PC-9 (cell line): ENCODE measurements at regions not wholly inside any gene's neighbourhood (a gene's known extent, or its start where the extent isn't known, plus 50 kb on each side); places are given as distances from the start of the nearest gene placed in this dataset.

Experiments used
- BruUV-seq: library from RNA; stranded (reverse); fragments of 400-500 nt; replicated peaks from 2 replicates; lab custom pipeline; 2021; lab: Mats Ljungman, UMichigan
- CTCF ChIA-PET: fragments of 300-600 bp; sonication (Branson Sonifier 250); formaldehyde crosslinking; loops from one replicate; lab custom pipeline; 2022; ENCODE audit warnings: antibody characterized with exemption; lab: Charles Lee
- POLR2A ChIA-PET: fragments of 300-600 bp; sonication (Branson Sonifier 250); formaldehyde crosslinking; loops from one replicate; lab custom pipeline; 2022; ENCODE audit warnings: antibody characterized with exemption; ENCODE audit not compliant: unreplicated experiment; lab: Charles Lee
- DNase-seq, 2 experiments: peaks; one replicate each; pipeline versions ENCODE4 v3.0.0 to v3.0.0-alpha.2; 2015 to 2022; ENCODE audit warnings: mixed read lengths in 1 of 2
- H2AFZ ChIP-seq: fragments of 200-600 bp; sonication (generic); 2 replicates; pipeline ENCODE4 v1.8.1; 2017; ENCODE audit warnings: antibody characterized with exemption
- H3F3A ChIP-seq: fragments of 200-600 bp; sonication (generic); 2 replicates; pipeline ENCODE4 v1.8.1; 2017; ENCODE audit warnings: antibody characterized with exemption, mild to moderate bottlenecking, low read depth; ENCODE audit not compliant: insufficient read depth
- H3K27ac ChIP-seq: fragments of 200-600 bp; sonication (generic); 2 replicates; pipeline ENCODE4 v1.6.1; 2016; ENCODE audit warnings: mixed run types
- H3K27me3 ChIP-seq: fragments of 200-600 bp; sonication (generic); 2 replicates; pipeline ENCODE4 v1.6.1; 2016; ENCODE audit warnings: low read depth, mixed run types; ENCODE audit not compliant: insufficient read depth
- H3K36me3 ChIP-seq: fragments of 200-600 bp; sonication (generic); 2 replicates; pipeline ENCODE4 v1.6.1; 2016; ENCODE audit warnings: low read depth, mixed run types
- H3K4me1 ChIP-seq: fragments of 200-600 bp; sonication (generic); replicated peaks from 2 replicates; pipeline ENCODE4 v1.6.1; 2016; ENCODE audit warnings: mixed run types; ENCODE audit not compliant: insufficient read depth
- H3K4me2 ChIP-seq: fragments of 200-600 bp; sonication (generic); 2 replicates; pipeline ENCODE4 v1.6.1; 2017; ENCODE audit warnings: mixed run types
- H3K4me3 ChIP-seq: fragments of 200-600 bp; sonication (generic); 2 replicates; pipeline ENCODE4 v1.6.1; 2016; ENCODE audit warnings: mixed run types
- H3K79me2 ChIP-seq: fragments of 200-600 bp; sonication (generic); 2 replicates; pipeline ENCODE4 v1.6.1; 2017; ENCODE audit warnings: low read depth, mixed run types
- H3K9me2 ChIP-seq: fragments of 200-600 bp; sonication (generic); 2 replicates; pipeline ENCODE4 v1.8.1; 2017; ENCODE audit warnings: mild to moderate bottlenecking; ENCODE audit not compliant: insufficient read depth
- H3K9me3 ChIP-seq: fragments of 200-600 bp; sonication (generic); 2 replicates; pipeline ENCODE4 v1.8.1; 2016; ENCODE audit warnings: low read depth; ENCODE audit not compliant: insufficient read depth
- H4K20me1 ChIP-seq: fragments of 200-600 bp; sonication (generic); 2 replicates; pipeline ENCODE4 v1.8.1; 2017; ENCODE audit not compliant: insufficient read depth
- CTCF ChIP-seq: fragments of 200-600 bp; sonication (generic); conservative IDR thresholded peaks from 2 replicates; pipeline ENCODE4 v1.6.1; 2017; ENCODE audit warnings: mixed run types, antibody characterized with exemption, mild to moderate bottlenecking, moderate library complexity
- EZH2 ChIP-seq: fragments of 200-600 bp; sonication (generic); IDR thresholded peaks from 2 replicates; pipeline ENCODE4 v1.8.0; 2017; ENCODE audit warnings: antibody characterized with exemption, low read depth
- intact Hi-C: fragments of 100-400 bp; cut with micrococcal nuclease; formaldehyde crosslinking; loops from one replicate; pipeline ENCODE4 v1.10.0; 2022; ENCODE audit not compliant: unreplicated experiment

GRCh38 chr6:145115638-145116037 lies 619.7 kb downstream of the EPM2A start:
- Histone ChIP-seq H3K4me1 (0 out of 2 replicates have a peak, but pooled peaks cover under 1% of the 10 kb centered on the region), H3K4me3 (no peak overlapping the region), H3K27me3 (no peaks in the 10 kb centered on the region), H3K9me3 (peaks cover 4% of the 10 kb centered on the region; the same call in 1 of the 2 replicates), H2AFZ (no peak overlapping the region), H3K79me2 (no peaks in the 10 kb centered on the region), H4K20me1 (no peaks in the 10 kb centered on the region), H3K4me2 (no peak overlapping the region), H3K9me2 (no peaks in the 10 kb centered on the region), H3F3A (no peaks in the 10 kb centered on the region), H3K27ac (no peak overlapping the region), H3K36me3 (no peaks in the 10 kb centered on the region)
- ChIA-PET POLR2A (no interaction called here), CTCF (no interaction called here)
- no peak for DNase-seq
- TF ChIP-seq CTCF (no peak), EZH2 (no peak)
- intact Hi-C loops = no loop called here
- BruUV-seq = no TSS peak

- no peak for TF ChIP-seq CTCF
- TF ChIP-seq EZH2 = no peak
- Histone ChIP-seq H3K79me2 (no peaks in the 10 kb centered on the region), H2AFZ (no peak overlapping the region), H3F3A (no peaks in the 10 kb centered on the region), H3K36me3 (no peaks in the 10 kb centered on the region), H3K9me3 (peaks cover 4% of the 10 kb centered on the region; the same call in 1 of the 2 replicates), H3K4me3 (no peak overlapping the region), H4K20me1 (no peaks in the 10 kb centered on the region), H3K27ac (no peak overlapping the region), H3K27me3 (no peaks in the 10 kb centered on the region), H3K4me1 (no peaks in the 10 kb centered on the region), H3K9me2 (no peaks in the 10 kb centered on the region), H3K4me2 (no peak overlapping the region)
- no TSS peak for BruUV-seq
- peak; percentile 9 to 39 for DNase-seq
- intact Hi-C loops = no loop called here
- ChIA-PET CTCF (no interaction called here), POLR2A (no interaction called here)
Measured at GRCh38 chr6:145116591-145117178, 618.6 kb downstream of the EPM2A start.

GRCh38 chr6:145118224-145118623 lies 617.1 kb downstream of the EPM2A start:
- DNase-seq = no peak
- Histone ChIP-seq H3K4me3 (no peak overlapping the region), H3K27ac (no peak overlapping the region), H3K36me3 (no peaks in the 10 kb centered on the region), H3K4me2 (no peak overlapping the region), H4K20me1 (no peaks in the 10 kb centered on the region), H3K79me2 (no peaks in the 10 kb centered on the region), H3F3A (no peaks in the 10 kb centered on the region), H3K4me1 (no peaks in the 10 kb centered on the region), H3K9me2 (no peaks in the 10 kb centered on the region), H2AFZ (no peak overlapping the region), H3K27me3 (no peaks in the 10 kb centered on the region), H3K9me3 (no peaks in the 10 kb centered on the region; the same call in 1 of the 2 replicates)
- BruUV-seq = no TSS peak
- ChIA-PET CTCF (no interaction called here), POLR2A (no interaction called here)
- intact Hi-C loops = no loop called here
- TF ChIP-seq EZH2 (no peak), CTCF (no peak)
